IPS-NIHi11 (cell line): ENCODE measurements at regions not wholly inside any gene's neighbourhood (a gene's known extent, or its start where the extent isn't known, plus 50 kb on each side); places are given as distances from the start of the nearest gene placed in this dataset.
A peak's percentile ranks its signal among the peaks of the same experiment; 100 is the strongest.

Source experiments
- DNase-seq: peaks from one replicate; pipeline ENCODE4 v3.0.0; 2012; ENCODE audit warnings: mixed read lengths, low spot score

- no peak for DNase-seq
Observed at GRCh38 chr7:88429382-88429781, 122.7 kb upstream of the STEAP4 start.

- DNase-seq, result no peak
Observed at GRCh38 chr7:88402529-88402928, 95.8 kb upstream of the STEAP4 start.

GRCh38 chr7:88401009-88401623 is 94.4 kb upstream of the STEAP4 start:
- peak; percentile 33 for DNase-seq

GRCh38 chr7:88399696-88400240 is 93.1 kb upstream of the STEAP4 start:
- no peak for DNase-seq

- no peak for DNase-seq
Observed at GRCh38 chr7:88399036-88399435, 92.3 kb upstream of the STEAP4 start.

- no peak for DNase-seq
Observed at GRCh38 chr7:88398459-88398858, 91.8 kb upstream of the STEAP4 start.

GRCh38 chr7:88396948-88397322 is 90.2 kb upstream of the STEAP4 start:
- DNase-seq, result no peak

- no peak for DNase-seq
Observed at GRCh38 chr7:88396295-88396947, 89.7 kb upstream of the STEAP4 start.

GRCh38 chr7:88395715-88396114 is 89.0 kb upstream of the STEAP4 start:
- no peak for DNase-seq

GRCh38 chr7:88391247-88391646 is 84.6 kb upstream of the STEAP4 start:
- no peak for DNase-seq

GRCh38 chr7:88387368-88387767 is 80.7 kb upstream of the STEAP4 start:
- DNase-seq, result no peak

- no peak for DNase-seq
Observed at GRCh38 chr7:88386665-88387156, 80.0 kb upstream of the STEAP4 start.

- DNase-seq, result peak; percentile 49
Observed at GRCh38 chr7:88377434-88377833, 70.7 kb upstream of the STEAP4 start.

- no peak for DNase-seq
Observed at GRCh38 chr7:88368686-88369085, 62.0 kb upstream of the STEAP4 start.

GRCh38 chr7:88366845-88367244 is 60.2 kb upstream of the STEAP4 start:
- no peak for DNase-seq

- DNase-seq, result no peak
Observed at GRCh38 chr7:88363869-88364268, 57.2 kb upstream of the STEAP4 start.

- no peak for DNase-seq
Observed at GRCh38 chr7:88363249-88363648, 56.6 kb upstream of the STEAP4 start.

- DNase-seq, result no peak
Observed at GRCh38 chr7:88361357-88361756, 54.7 kb upstream of the STEAP4 start.

GRCh38 chr7:88358881-88359280 is 52.2 kb upstream of the STEAP4 start:
- DNase-seq, result no peak

- no peak for DNase-seq
Observed at GRCh38 chr7:88358526-88358838, 51.8 kb upstream of the STEAP4 start.

- DNase-seq, result no peak
Observed at GRCh38 chr7:88357781-88358525, 51.3 kb upstream of the STEAP4 start.

- no peak for DNase-seq
Observed at GRCh38 chr7:88357294-88357693, 50.6 kb upstream of the STEAP4 start.
